HFFc6 (cell line): ENCODE measurements at regions not wholly inside any gene's neighbourhood (a gene's known extent, or its start where the extent isn't known, plus 50 kb on each side); places are given as distances from the start of the nearest gene placed in this dataset.
"Not testable (repeated sequence)": the region's sequence is repeated elsewhere in the genome, so short reads cannot be mapped to it uniquely, and the experiment has no call there.

ENCODE experiments used
- DNase-seq: peaks from one replicate; pipeline ENCODE4 v3.0.0-alpha.2; 2018
- H3K27ac Mint-ChIP-seq: 2 replicates; pipeline ENCODE4 v1.8.0; 2020; ENCODE audit warnings: mild to moderate bottlenecking, mixed read lengths
- H3K27me3 Mint-ChIP-seq: 2 replicates; pipeline ENCODE4 v1.8.0; 2021; ENCODE audit warnings: mild to moderate bottlenecking, moderate library complexity, mixed read lengths; ENCODE audit not compliant: insufficient read depth
- H3K36me3 Mint-ChIP-seq: 2 replicates; pipeline ENCODE4 v1.8.0; 2021; ENCODE audit warnings: low read depth, mixed read lengths
- H3K4me1 Mint-ChIP-seq: 2 replicates; pipeline ENCODE4 v1.8.0; 2020; ENCODE audit warnings: low read depth, mixed read lengths
- H3K4me3 Mint-ChIP-seq: 2 replicates; pipeline ENCODE4 v1.8.0; 2020; ENCODE audit warnings: mild to moderate bottlenecking, moderate library complexity, mixed read lengths
- H3K9me3 Mint-ChIP-seq: 2 replicates; pipeline ENCODE4 v1.8.0; 2020; ENCODE audit warnings: mild to moderate bottlenecking, mixed read lengths
- CTCF ChIP-seq: fragments of 200-600 bp; sonication (generic); IDR thresholded peaks from 2 replicates; pipeline ENCODE4 v1.5.0; 2021; ENCODE audit warnings: antibody characterized with exemption, mild to moderate bottlenecking

DNA sequence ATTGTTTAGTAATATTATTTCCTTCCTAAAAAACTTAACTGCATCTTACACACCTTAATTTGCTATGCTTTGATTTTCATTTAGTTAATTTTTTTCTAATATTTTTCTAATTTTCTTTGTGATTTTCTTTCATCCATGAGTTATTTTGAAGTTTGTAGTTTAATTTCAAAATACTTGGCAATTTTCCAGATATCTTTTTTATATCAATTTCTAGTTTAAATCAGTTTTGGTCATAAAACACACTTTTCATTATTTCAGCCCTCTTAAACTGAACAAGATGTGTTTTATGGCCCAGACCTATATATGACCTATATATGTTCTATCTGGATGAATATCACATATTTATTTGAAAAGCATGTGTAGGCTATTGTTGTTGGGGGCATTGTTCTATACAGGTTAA lies 759.9 kb upstream of the SGO1 start:
- Mint-ChIP-seq H3K27ac (no peak overlapping the region), H3K4me1 (peaks cover 23% of the 10 kb centered on the region), H3K4me3 (no peak overlapping the region), H3K27me3 (no peaks in the 10 kb centered on the region; the same call in 1 of the 2 replicates), H3K9me3 (peaks cover 10% of the 10 kb centered on the region), H3K36me3 (no peaks in the 10 kb centered on the region)
- TF ChIP-seq CTCF = no peak
- no peak for DNase-seq

DNA sequence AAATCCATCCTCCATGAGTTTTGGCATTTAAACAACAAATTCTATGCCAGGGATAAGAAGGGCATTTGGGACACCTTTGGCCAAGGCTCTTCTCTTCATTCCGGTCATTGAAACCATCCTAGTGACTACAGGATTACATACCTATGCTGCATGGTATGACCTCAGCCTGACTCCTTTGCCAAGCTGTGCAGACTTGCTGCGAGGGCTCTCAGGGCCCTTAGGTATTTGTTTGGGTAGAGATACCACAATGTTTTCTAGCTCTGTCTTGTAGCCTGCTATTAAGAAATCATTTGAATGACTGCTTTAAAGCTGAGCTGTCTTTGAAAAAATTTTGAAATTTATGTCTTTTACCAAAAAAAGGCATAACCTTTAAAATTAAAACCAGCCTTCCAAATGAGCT lies 749.8 kb upstream of the SGO1 start:
- Mint-ChIP-seq H3K27me3 (no peaks in the 10 kb centered on the region; the same call in 1 of the 2 replicates), H3K27ac (peak overlapping the region; percentile 63; the same call in 1 of the 2 replicates), H3K4me1 (peaks cover 36% of the 10 kb centered on the region), H3K9me3 (no peaks in the 10 kb centered on the region), H3K4me3 (no peak overlapping the region; the same call in 1 of the 2 replicates), H3K36me3 (peaks cover 7% of the 10 kb centered on the region; the same call in 1 of the 2 replicates)
- no peak for TF ChIP-seq CTCF
- DNase-seq = peak; percentile 16

- H3K36me3 Mint-ChIP-seq = peaks cover 12% of the 10 kb centered on the region; the same call in 1 of the 2 replicates
Measured at GRCh38 chr3:20931834-20932233, 745.8 kb upstream of the SGO1 start.

DNA sequence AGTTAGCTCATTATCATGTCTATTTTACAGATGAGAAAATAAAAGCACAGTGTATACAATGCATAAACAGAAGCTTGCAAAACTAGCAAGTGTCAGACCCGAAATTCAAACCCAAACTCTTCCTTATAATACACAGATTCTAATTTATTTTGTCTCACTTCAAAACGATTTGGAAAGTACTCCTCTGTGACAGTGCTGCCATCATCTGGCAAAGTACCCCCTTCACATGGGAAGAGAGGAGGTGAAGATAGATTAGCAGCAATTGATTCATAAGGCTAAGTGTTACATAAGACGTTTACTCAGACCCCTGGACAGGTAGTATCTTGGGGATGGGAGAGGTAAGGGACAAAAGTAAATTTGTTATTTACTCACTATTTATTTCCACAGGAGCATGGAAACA lies 744.0 kb upstream of the SGO1 start:
- no peak overlapping the region for H3K4me3 Mint-ChIP-seq
- H3K36me3 Mint-ChIP-seq = peaks cover 12% of the 10 kb centered on the region; the same call in 1 of the 2 replicates
- peaks cover 4% of the 10 kb centered on the region; the same call in 1 of the 2 replicates for H3K9me3 Mint-ChIP-seq
- H3K27me3 Mint-ChIP-seq = no peaks in the 10 kb centered on the region
- peak; percentile 71 for TF ChIP-seq CTCF
- H3K27ac Mint-ChIP-seq = no peak overlapping the region
- peaks cover 53% of the 10 kb centered on the region for H3K4me1 Mint-ChIP-seq
- peak; percentile 11 for DNase-seq

More at GRCh38 chr3:20931834-20932233, 745.8 kb upstream of the SGO1 start:
- Mint-ChIP-seq H3K27ac (no peak overlapping the region), H3K4me3 (no peak overlapping the region; the same call in 1 of the 2 replicates), H3K9me3 (peaks cover 4% of the 10 kb centered on the region; the same call in 1 of the 2 replicates), H3K4me1 (peaks cover 58% of the 10 kb centered on the region), H3K27me3 (no peaks in the 10 kb centered on the region; the same call in 1 of the 2 replicates)
- DNase-seq = no peak
- no peak for TF ChIP-seq CTCF

GRCh38 chr3:20924646-20925385 lies 738.8 kb upstream of the SGO1 start:
- no peak for TF ChIP-seq CTCF
- peak overlapping the region; percentile 57; the same call in 1 of the 2 replicates for H3K4me3 Mint-ChIP-seq
- H3K27me3 Mint-ChIP-seq = no peaks in the 10 kb centered on the region
- H3K4me1 Mint-ChIP-seq = peaks cover 39% of the 10 kb centered on the region
- DNase-seq = peak; percentile 32
- H3K36me3 Mint-ChIP-seq = peaks cover 38% of the 10 kb centered on the region
- H3K9me3 Mint-ChIP-seq = peaks cover 24% of the 10 kb centered on the region
- H3K27ac Mint-ChIP-seq = peak overlapping the region; percentile 79

DNA sequence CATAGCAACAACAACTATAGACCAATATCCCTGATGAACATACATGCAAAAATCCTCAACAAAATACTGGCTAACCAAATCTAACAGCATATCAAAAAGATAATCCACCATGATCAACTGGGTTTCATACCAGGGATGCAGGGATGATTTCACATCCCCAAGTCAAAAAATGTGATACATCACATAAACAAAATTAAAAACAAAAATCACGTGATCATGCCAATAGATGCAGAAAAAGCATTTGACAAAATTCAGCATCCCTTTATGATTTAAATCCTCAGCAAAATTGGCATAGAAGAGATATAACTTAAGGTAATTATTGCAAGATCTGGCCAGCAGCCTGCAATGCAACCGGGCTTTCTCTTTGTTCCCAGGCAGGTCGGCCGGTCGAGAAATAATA lies 735.1 kb upstream of the SGO1 start:
- DNase-seq, H3K27me3 Mint-ChIP-seq, H3K27ac Mint-ChIP-seq, H3K4me3 Mint-ChIP-seq: not testable (repeated sequence)
- peaks cover 49% of the 10 kb centered on the region for H3K36me3 Mint-ChIP-seq
- H3K4me1 Mint-ChIP-seq = peaks cover 34% of the 10 kb centered on the region
- peaks cover 20% of the 10 kb centered on the region for H3K9me3 Mint-ChIP-seq
